IMR-90 (cell line): ENCODE measurements at regions not wholly inside any gene's neighbourhood (a gene's known extent, or its start where the extent isn't known, plus 50 kb on each side); places are given as distances from the start of the nearest gene placed in this dataset.

Source experiments
- CEBPB ChIP-seq: IDR thresholded peaks from 2 replicates; pipeline ENCODE4 v1.6.1; 2012; ENCODE audit warnings: low read depth, low read length, improper control_type of control experiment
- RFX5 ChIP-seq: IDR thresholded peaks from 2 replicates; pipeline ENCODE4 v1.8.0; 2012; ENCODE audit warnings: low read depth, mild to moderate bottlenecking, low read length, moderate library complexity

DNA sequence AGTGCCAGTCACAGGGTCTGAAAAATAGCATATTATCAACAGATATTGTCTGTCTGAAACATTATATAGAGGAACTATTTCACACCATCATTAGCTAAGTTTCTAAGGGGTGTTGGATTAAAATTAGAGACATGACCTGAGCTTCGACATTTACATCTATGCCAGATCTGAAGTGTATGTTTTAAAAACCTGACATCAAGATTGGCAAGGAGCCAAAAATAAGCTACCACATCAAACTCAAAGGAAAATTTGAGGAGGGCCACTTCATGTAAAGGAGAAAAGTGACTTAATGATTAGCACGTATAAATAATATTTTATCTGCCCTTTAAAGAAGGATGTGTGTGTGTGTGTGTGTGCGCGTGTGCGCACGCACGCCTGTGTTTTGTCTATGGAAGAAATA, 752.0 kb upstream of the GRM7 start:
- no peak for TF ChIP-seq RFX5
- TF ChIP-seq CEBPB: no peak
